ENCODE measurements at regions not wholly inside any gene's neighbourhood (a gene's known extent, or its start where the extent isn't known, plus 50 kb on each side); places are given as distances from the start of the nearest gene placed in this dataset.

GRCh38 chr1:181166377-181167196, 78.1 kb downstream of the IER5 start:
- TF ChIP-seq, protein P1, sequence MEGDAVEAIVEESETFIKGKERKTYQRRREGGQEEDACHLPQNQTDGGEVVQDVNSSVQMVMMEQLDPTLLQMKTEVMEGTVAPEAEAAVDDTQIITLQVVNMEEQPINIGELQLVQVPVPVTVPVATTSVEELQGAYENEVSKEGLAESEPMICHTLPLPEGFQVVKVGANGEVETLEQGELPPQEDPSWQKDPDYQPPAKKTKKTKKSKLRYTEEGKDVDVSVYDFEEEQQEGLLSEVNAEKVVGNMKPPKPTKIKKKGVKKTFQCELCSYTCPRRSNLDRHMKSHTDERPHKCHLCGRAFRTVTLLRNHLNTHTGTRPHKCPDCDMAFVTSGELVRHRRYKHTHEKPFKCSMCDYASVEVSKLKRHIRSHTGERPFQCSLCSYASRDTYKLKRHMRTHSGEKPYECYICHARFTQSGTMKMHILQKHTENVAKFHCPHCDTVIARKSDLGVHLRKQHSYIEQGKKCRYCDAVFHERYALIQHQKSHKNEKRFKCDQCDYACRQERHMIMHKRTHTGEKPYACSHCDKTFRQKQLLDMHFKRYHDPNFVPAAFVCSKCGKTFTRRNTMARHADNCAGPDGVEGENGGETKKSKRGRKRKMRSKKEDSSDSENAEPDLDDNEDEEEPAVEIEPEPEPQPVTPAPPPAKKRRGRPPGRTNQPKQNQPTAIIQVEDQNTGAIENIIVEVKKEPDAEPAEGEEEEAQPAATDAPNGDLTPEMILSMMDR (IDR thresholded peaks at IDR 0.05): peak; percentile 47
- peaks cover under 1 to 2% of the 10 kb centered on the region in 2 experiments for H3K4me1 ChIP-seq (ENCODE audit: control insufficient read depth in 1 of 2, insufficient read depth in 1 of 2, low read depth in 1 of 2, low read length in 1 of 2)
- H3K27me3 ChIP-seq: no peaks in the 10 kb centered on the region
- H3K36me3 ChIP-seq: no peaks in the 10 kb centered on the region
- H3K27ac ChIP-seq: no peak overlapping the region
- H3K4me3 ChIP-seq (ENCODE audit: low read depth in 1 of 2, low read length in 1 of 2): no peak overlapping the region
- H3K9me3 ChIP-seq: no peaks in the 10 kb centered on the region

- TF ChIP-seq, protein P1 (IDR thresholded peaks at IDR 0.05): no peak
- Histone ChIP-seq H3K36me3 (no peaks in the 10 kb centered on the region), H3K27me3 (no peaks in the 10 kb centered on the region)
Measured at GRCh38 chr1:181169281-181169865, 80.9 kb downstream of the IER5 start.

GRCh38 chr1:181170194-181170593, 81.7 kb downstream of the IER5 start:
- TF ChIP-seq, protein P1 (IDR thresholded peaks at IDR 0.05): no peak
- Histone ChIP-seq H3K27ac (no peak overlapping the region), H3K27me3 (no peaks in the 10 kb centered on the region), H3K4me1 (ENCODE audit: control insufficient read depth in 1 of 2, insufficient read depth in 1 of 2, low read depth in 1 of 2, low read length in 1 of 2) (no peaks in the 10 kb centered on the region), H3K9me3 (no peaks in the 10 kb centered on the region), H3K36me3 (no peaks in the 10 kb centered on the region), H3K4me3 (ENCODE audit: low read depth in 1 of 2, low read length in 1 of 2) (no peak overlapping the region)

More at GRCh38 chr1:181169281-181169865, 80.9 kb downstream of the IER5 start:
- H3K4me1 ChIP-seq (ENCODE audit: control insufficient read depth in 1 of 2, insufficient read depth in 1 of 2, low read depth in 1 of 2, low read length in 1 of 2): no peaks in the 10 kb centered on the region
- H3K4me3 ChIP-seq (ENCODE audit: low read depth in 1 of 2, low read length in 1 of 2): no peak overlapping the region
- no peaks in the 10 kb centered on the region for H3K9me3 ChIP-seq
- H3K27ac ChIP-seq: no peak overlapping the region

- TF ChIP-seq, protein P1 (IDR thresholded peaks at IDR 0.05): no peak
- H3K27ac ChIP-seq: no peak overlapping the region
- no peaks in the 10 kb centered on the region for H3K36me3 ChIP-seq
- H3K9me3 ChIP-seq: no peaks in the 10 kb centered on the region
- H3K27me3 ChIP-seq: no peaks in the 10 kb centered on the region
- H3K4me3 ChIP-seq (ENCODE audit: low read depth in 1 of 2, low read length in 1 of 2): no peak overlapping the region
- no peaks in the 10 kb centered on the region for H3K4me1 ChIP-seq (ENCODE audit: control insufficient read depth in 1 of 2, insufficient read depth in 1 of 2, low read depth in 1 of 2, low read length in 1 of 2)
Measured at GRCh38 chr1:181172082-181172481, 83.6 kb downstream of the IER5 start.

DNA sequence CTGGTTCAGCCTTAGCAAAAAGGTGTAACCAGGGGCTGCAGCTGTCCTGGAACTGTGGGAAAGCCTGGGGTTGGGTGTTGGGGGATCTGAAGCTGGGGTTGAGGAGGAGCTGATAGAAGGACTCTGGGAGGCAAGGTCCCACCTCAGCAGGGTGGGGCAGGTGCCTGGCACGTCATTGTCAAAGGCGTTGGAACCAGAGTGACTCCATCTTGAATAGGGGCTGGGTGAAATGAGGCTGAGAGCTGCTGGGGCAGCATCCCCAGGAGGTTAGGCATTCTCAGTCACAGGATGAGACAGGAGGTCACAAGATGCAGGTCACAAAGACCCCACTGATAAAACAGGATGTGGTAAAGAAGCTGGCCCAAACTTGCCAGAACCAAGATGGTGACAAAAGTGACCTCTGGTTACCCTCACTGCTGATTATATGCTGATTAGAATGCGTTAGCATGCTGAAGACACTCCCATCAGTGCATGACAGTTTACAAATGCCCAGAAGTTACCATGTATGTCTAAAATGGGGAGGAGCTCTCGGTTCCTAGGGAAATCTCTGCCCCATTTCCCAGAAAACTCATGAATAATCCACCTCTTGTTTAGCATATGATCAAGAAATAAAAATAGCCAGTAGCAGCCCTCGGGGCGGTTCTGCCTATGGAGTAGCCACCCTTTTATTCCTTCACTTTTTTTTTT, 85.4 kb downstream of the IER5 start:
- TF ChIP-seq, protein P1 (IDR thresholded peaks at IDR 0.05): no peak
- no peak overlapping the region for H3K27ac ChIP-seq
- H3K9me3 ChIP-seq: no peaks in the 10 kb centered on the region
- no peak overlapping the region for H3K4me3 ChIP-seq (ENCODE audit: low read depth in 1 of 2, low read length in 1 of 2)
- H3K27me3 ChIP-seq: no peaks in the 10 kb centered on the region
- H3K36me3 ChIP-seq: no peaks in the 10 kb centered on the region
- H3K4me1 ChIP-seq (ENCODE audit: control insufficient read depth in 1 of 2, insufficient read depth in 1 of 2, low read depth in 1 of 2, low read length in 1 of 2): no peaks in the 10 kb centered on the region
